Activated B cell treated with CpG ODN at 0.5 μM for 24 hours (primary cell): ENCODE measurements at regions not wholly inside any gene's neighbourhood (a gene's known extent, or its start where the extent isn't known, plus 50 kb on each side); places are given as distances from the start of the nearest gene placed in this dataset.
"Not testable (repeated sequence)": the region's sequence is repeated elsewhere in the genome, so short reads cannot be mapped to it uniquely, and the experiment has no call there.

Experiments used
- ATAC-seq: fragments of 200-7000 bp; cut with Tn5 transposase; one replicate; pipeline ENCODE4 v1.10.0; 2021; ENCODE audit warnings: low read depth, mild to moderate bottlenecking, moderate library complexity
- CTCF ChIA-PET: fragments of 350-600 bp; sonication (Branson Sonifier 250); formaldehyde crosslinking; loops from one replicate; lab custom pipeline; 2021; ENCODE audit warnings: antibody characterized with exemption; lab: Charles Lee
- POLR2A ChIA-PET: fragments of 350-600 bp; sonication (Branson Sonifier 250); formaldehyde crosslinking; loops from one replicate; lab custom pipeline; 2021; ENCODE audit warnings: antibody characterized with exemption; lab: Charles Lee
- DNase-seq: peaks from one replicate; pipeline ENCODE4 v3.0.0; 2022
- H3K27ac Mint-ChIP-seq: one replicate; pipeline ENCODE4 v1.8.0; 2020; ENCODE audit warnings: mixed read lengths
- H3K27me3 Mint-ChIP-seq: one replicate; pipeline ENCODE4 v1.8.0; 2021; ENCODE audit warnings: mixed read lengths
- H3K36me3 Mint-ChIP-seq: one replicate; pipeline ENCODE4 v1.8.0; 2021; ENCODE audit warnings: low read depth, mixed read lengths
- H3K4me1 Mint-ChIP-seq: one replicate; pipeline ENCODE4 v1.8.0; 2021; ENCODE audit warnings: mixed read lengths
- H3K4me3 Mint-ChIP-seq: one replicate; pipeline ENCODE4 v1.8.0; 2020; ENCODE audit warnings: mild to moderate bottlenecking, mixed read lengths
- H3K9me3 Mint-ChIP-seq: one replicate; pipeline ENCODE4 v1.8.0; 2020; ENCODE audit warnings: mixed read lengths
- intact Hi-C: fragments of 100-400 bp; cut with micrococcal nuclease; formaldehyde crosslinking; loops from one replicate; pipeline ENCODE4 v1.15.1; 2024
- TF ChIP-seq, protein P1 (sequence below): fragments of 200-600 bp; IDR thresholded peaks from one replicate; pipeline ENCODE4 v1.8.0; 2022; ENCODE audit warnings: antibody characterized with exemption, mild to moderate bottlenecking

DNA sequence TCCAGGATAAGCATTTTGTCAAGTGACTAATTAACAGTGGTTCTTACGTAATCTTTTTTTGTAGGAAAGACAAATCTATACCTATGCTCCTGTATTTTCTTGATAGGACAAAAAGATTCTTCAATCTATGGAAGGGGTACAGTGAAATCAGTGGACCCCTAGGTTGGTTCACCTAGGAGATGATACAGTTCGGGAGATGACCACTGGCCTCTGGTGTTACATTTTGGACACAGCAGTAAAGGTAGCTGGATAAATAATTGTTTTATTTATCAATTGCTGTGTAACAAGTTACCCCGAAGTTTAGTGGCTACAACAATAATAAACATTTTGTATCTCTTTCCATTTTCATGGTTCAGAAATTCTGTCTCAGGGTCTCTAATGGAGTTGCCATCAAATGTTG, 288.2 kb upstream of the MAGI2 start:
- no peak for ATAC-seq
- Mint-ChIP-seq H3K4me1 (no peaks in the 10 kb centered on the region), H3K4me3 (no peak overlapping the region), H3K9me3 (no peaks in the 10 kb centered on the region), H3K36me3 (no peaks in the 10 kb centered on the region), H3K27me3 (no peaks in the 10 kb centered on the region), H3K27ac (no peak overlapping the region)
- ChIA-PET CTCF (no interaction called here), POLR2A (no interaction called here)
- intact Hi-C loops, result no loop called here
- no peak for DNase-seq
- TF ChIP-seq, protein P1, sequence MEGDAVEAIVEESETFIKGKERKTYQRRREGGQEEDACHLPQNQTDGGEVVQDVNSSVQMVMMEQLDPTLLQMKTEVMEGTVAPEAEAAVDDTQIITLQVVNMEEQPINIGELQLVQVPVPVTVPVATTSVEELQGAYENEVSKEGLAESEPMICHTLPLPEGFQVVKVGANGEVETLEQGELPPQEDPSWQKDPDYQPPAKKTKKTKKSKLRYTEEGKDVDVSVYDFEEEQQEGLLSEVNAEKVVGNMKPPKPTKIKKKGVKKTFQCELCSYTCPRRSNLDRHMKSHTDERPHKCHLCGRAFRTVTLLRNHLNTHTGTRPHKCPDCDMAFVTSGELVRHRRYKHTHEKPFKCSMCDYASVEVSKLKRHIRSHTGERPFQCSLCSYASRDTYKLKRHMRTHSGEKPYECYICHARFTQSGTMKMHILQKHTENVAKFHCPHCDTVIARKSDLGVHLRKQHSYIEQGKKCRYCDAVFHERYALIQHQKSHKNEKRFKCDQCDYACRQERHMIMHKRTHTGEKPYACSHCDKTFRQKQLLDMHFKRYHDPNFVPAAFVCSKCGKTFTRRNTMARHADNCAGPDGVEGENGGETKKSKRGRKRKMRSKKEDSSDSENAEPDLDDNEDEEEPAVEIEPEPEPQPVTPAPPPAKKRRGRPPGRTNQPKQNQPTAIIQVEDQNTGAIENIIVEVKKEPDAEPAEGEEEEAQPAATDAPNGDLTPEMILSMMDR, result no peak

GRCh38 chr7:79740076-79740475, 286.6 kb upstream of the MAGI2 start:
- no peak for ATAC-seq
- POLR2A ChIA-PET, result no interaction called here
- no peaks in the 10 kb centered on the region for H3K36me3 Mint-ChIP-seq
- no peaks in the 10 kb centered on the region for H3K27me3 Mint-ChIP-seq
- no peak overlapping the region for H3K4me3 Mint-ChIP-seq
- CTCF ChIA-PET, result no interaction called here
- intact Hi-C loops, result no loop called here
- no peak for DNase-seq
- no peak overlapping the region for H3K27ac Mint-ChIP-seq
- TF ChIP-seq, protein P1, result no peak
- no peaks in the 10 kb centered on the region for H3K9me3 Mint-ChIP-seq
- no peaks in the 10 kb centered on the region for H3K4me1 Mint-ChIP-seq

GRCh38 chr7:79739036-79739709, 285.7 kb upstream of the MAGI2 start:
- POLR2A ChIA-PET, DNase-seq, H3K27ac Mint-ChIP-seq, H3K4me3 Mint-ChIP-seq, H3K27me3 Mint-ChIP-seq, CTCF ChIA-PET, H3K9me3 Mint-ChIP-seq, H3K36me3 Mint-ChIP-seq, ATAC-seq, H3K4me1 Mint-ChIP-seq, intact Hi-C loops: not testable (repeated sequence)

DNA sequence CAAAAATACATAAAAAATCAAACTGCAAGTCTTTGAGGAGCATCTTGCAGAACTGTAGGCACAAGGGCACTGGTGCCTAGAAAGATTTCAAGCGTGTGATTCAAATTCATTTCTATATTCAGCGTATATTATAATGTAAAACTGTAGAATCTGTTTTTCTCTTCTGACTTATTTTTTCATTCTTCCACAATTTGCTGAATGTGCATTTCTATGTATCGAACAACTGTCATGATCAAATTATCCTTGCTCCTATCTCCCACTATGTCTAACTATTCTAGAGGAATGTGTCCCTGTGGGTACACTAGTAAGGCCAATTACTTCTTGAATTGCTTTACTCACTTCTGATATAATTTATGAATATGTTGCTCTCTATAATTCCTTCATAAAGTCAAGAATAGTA, 283.0 kb upstream of the MAGI2 start:
- ATAC-seq, result no peak
- H3K4me3 Mint-ChIP-seq, result no peak overlapping the region

GRCh38 chr7:79735012-79735411, 281.5 kb upstream of the MAGI2 start:
- Mint-ChIP-seq H3K9me3 (peaks cover 19% of the 10 kb centered on the region), H3K27ac (no peak overlapping the region), H3K4me1 (no peaks in the 10 kb centered on the region), H3K4me3 (no peak overlapping the region), H3K27me3 (no peaks in the 10 kb centered on the region), H3K36me3 (no peaks in the 10 kb centered on the region)
- CTCF ChIA-PET, result no interaction called here
- ATAC-seq (no peak), DNase-seq (no peak)
- TF ChIP-seq, protein P1, result no peak
- POLR2A ChIA-PET, result no interaction called here
- intact Hi-C loops, result no loop called here

More for the DNA sequence above, 283.0 kb upstream of the MAGI2 start:
- TF ChIP-seq, protein P1, result no peak
- Mint-ChIP-seq H3K27me3 (no peaks in the 10 kb centered on the region), H3K36me3 (no peaks in the 10 kb centered on the region), H3K4me1 (no peaks in the 10 kb centered on the region), H3K27ac (no peak overlapping the region), H3K9me3 (peaks cover 16% of the 10 kb centered on the region)
- ChIA-PET CTCF (no interaction called here), POLR2A (no interaction called here)
- intact Hi-C loops, result no loop called here
- no peak for DNase-seq

DNA sequence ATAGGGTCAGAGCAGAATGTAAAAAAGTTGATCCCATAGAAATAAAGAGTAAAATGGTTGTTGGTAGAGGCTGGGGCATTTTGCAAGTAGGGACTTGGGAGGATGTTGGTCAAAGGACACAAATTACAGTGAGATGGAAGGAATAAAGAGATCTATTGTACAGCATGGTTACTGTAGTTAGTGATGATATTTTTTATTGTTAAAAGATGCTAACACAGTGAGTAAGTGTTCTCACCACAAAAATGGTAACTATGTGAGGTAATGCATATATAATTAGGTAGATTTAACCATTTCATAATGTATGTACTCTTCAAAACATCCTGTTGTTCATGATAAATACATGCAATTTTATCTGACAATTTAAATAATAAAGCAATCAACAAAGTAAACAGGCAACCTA, 280.7 kb upstream of the MAGI2 start:
- intact Hi-C loops, result no loop called here
- no peak for DNase-seq
- H3K4me3 Mint-ChIP-seq, result no peak overlapping the region
- H3K27me3 Mint-ChIP-seq, result no peaks in the 10 kb centered on the region
- TF ChIP-seq, protein P1, result no peak
- peaks cover 19% of the 10 kb centered on the region for H3K9me3 Mint-ChIP-seq
- H3K27ac Mint-ChIP-seq, result no peak overlapping the region
- ATAC-seq, result no peak
- H3K4me1 Mint-ChIP-seq, result no peaks in the 10 kb centered on the region
- CTCF ChIA-PET, result no interaction called here
- POLR2A ChIA-PET, result no interaction called here
- no peaks in the 10 kb centered on the region for H3K36me3 Mint-ChIP-seq
